Vagina (tissue), 2 donors: ENCODE measurements at regions not wholly inside any gene's neighbourhood (a gene's known extent, or its start where the extent isn't known, plus 50 kb on each side); places are given as distances from the start of the nearest gene placed in this dataset.

Source experiments
- DNase-seq, 2 donors: peaks; one replicate each; pipeline ENCODE4 v3.0.0-alpha.2; 2017; ENCODE audit errors: extremely low spot score in 2 of 2
- H3K27ac ChIP-seq: fragments of 200-600 bp; sonication (generic); one replicate; pipeline ENCODE4 v1.5.1; 2019
- H3K27me3 ChIP-seq: fragments of 200-600 bp; sonication (generic); one replicate; pipeline ENCODE4 v1.5.1; 2019
- H3K36me3 ChIP-seq, 2 donors: fragments of 200-600 bp; sonication (generic); one replicate each; pipeline ENCODE4 v1.5.1; 2017 to 2019
- H3K4me1 ChIP-seq: fragments of 200-600 bp; sonication (generic); one replicate; pipeline ENCODE4 v1.5.1; 2019
- H3K4me3 ChIP-seq, 2 donors: fragments of 200-600 bp; sonication (generic); 1 replicate in 1 of 2; 2 replicates in 1 of 2; pipeline ENCODE4 v1.5.1; 2016 to 2019
- H3K9me3 ChIP-seq: fragments of 200-600 bp; sonication (generic); one replicate; pipeline ENCODE4 v1.5.1; 2019
- POLR2A ChIP-seq, 2 donors: fragments of 450-650 bp; IDR thresholded peaks; one replicate each; pipeline ENCODE4 v1.6.1; 2017; ENCODE audit warnings: antibody characterized with exemption in 2 of 2, mild to moderate bottlenecking in 2 of 2, moderate library complexity in 2 of 2
- POLR2AphosphoS5 ChIP-seq, 2 donors: sonication (generic); formaldehyde crosslinking; IDR thresholded peaks; one replicate each; pipeline ENCODE4 v1.9.0; 2017; ENCODE audit warnings: antibody characterized with exemption in 2 of 2, mild to moderate bottlenecking in 2 of 2, low read depth in 1 of 2; ENCODE audit not compliant: insufficient read depth in 1 of 2
- intact Hi-C: fragments of 100-400 bp; cut with DNase I; formaldehyde crosslinking; loops from one replicate; pipeline ENCODE4 v1.15.1; 2023
- TF ChIP-seq, protein P1 (sequence below), 3 experiments: fragments of 450-650 bp in 2 of 3; fragments of 200-600 bp in 1 of 3; sonication (generic) in 1 of 3; IDR thresholded peaks; one replicate each; pipeline ENCODE4 v1.5.1; 2017 to 2019; ENCODE audit warnings: antibody characterized with exemption in 3 of 3, mild to moderate bottlenecking in 2 of 3, moderate library complexity in 2 of 3

DNA sequence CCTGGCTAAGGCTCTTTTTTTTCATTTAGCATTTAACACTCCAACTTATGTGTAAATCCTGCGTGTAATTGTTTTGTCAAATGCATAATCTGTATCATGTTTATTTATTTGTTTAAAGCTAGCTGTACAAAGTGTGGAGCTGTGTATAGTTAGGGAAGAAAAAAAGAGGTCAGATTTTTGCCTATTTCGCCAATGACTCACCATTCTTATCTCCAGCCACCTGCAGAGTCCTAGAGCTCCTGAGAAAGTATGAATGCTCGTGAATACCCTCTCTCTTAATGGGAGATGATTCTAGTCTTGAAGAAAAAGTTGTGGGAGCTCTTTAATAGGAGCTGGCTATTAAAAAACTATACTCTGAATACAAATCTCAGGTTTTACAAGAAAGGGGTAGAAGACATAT, 778.8 kb upstream of the SLITRK5 start:
- H3K4me1 ChIP-seq, result no peaks in the 10 kb centered on the region
- H3K36me3 ChIP-seq, result no peaks in the 10 kb centered on the region
- intact Hi-C loops, result no loop called here
- H3K4me3 ChIP-seq, result no peak overlapping the region
- no peaks in the 10 kb centered on the region for H3K9me3 ChIP-seq
- TF ChIP-seq POLR2A (IDR thresholded peaks at IDR 0.05), result no peak
- TF ChIP-seq POLR2AphosphoS5 (IDR thresholded peaks at IDR 0.05; ENCODE audit: insufficient read depth in 1 of 2, low read depth in 1 of 2), result no peak
- no peaks in the 10 kb centered on the region for H3K27me3 ChIP-seq
- H3K27ac ChIP-seq, result no peak overlapping the region
- DNase-seq, result no peak

- Histone ChIP-seq H3K4me1 (no peaks in the 10 kb centered on the region), H3K27ac (no peak overlapping the region), H3K27me3 (no peaks in the 10 kb centered on the region), H3K9me3 (no peaks in the 10 kb centered on the region), H3K36me3 (no peaks in the 10 kb centered on the region), H3K4me3 (no peak overlapping the region)
- TF ChIP-seq, protein P1, sequence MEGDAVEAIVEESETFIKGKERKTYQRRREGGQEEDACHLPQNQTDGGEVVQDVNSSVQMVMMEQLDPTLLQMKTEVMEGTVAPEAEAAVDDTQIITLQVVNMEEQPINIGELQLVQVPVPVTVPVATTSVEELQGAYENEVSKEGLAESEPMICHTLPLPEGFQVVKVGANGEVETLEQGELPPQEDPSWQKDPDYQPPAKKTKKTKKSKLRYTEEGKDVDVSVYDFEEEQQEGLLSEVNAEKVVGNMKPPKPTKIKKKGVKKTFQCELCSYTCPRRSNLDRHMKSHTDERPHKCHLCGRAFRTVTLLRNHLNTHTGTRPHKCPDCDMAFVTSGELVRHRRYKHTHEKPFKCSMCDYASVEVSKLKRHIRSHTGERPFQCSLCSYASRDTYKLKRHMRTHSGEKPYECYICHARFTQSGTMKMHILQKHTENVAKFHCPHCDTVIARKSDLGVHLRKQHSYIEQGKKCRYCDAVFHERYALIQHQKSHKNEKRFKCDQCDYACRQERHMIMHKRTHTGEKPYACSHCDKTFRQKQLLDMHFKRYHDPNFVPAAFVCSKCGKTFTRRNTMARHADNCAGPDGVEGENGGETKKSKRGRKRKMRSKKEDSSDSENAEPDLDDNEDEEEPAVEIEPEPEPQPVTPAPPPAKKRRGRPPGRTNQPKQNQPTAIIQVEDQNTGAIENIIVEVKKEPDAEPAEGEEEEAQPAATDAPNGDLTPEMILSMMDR (IDR thresholded peaks at IDR 0.05), result no peak
- no peak for TF ChIP-seq POLR2AphosphoS5 (IDR thresholded peaks at IDR 0.05; ENCODE audit: insufficient read depth in 1 of 2, low read depth in 1 of 2)
- DNase-seq, result no peak
- intact Hi-C loops, result no loop called here
Observed at GRCh38 chr13:86900906-86901305, 770.3 kb upstream of the SLITRK5 start.

DNA sequence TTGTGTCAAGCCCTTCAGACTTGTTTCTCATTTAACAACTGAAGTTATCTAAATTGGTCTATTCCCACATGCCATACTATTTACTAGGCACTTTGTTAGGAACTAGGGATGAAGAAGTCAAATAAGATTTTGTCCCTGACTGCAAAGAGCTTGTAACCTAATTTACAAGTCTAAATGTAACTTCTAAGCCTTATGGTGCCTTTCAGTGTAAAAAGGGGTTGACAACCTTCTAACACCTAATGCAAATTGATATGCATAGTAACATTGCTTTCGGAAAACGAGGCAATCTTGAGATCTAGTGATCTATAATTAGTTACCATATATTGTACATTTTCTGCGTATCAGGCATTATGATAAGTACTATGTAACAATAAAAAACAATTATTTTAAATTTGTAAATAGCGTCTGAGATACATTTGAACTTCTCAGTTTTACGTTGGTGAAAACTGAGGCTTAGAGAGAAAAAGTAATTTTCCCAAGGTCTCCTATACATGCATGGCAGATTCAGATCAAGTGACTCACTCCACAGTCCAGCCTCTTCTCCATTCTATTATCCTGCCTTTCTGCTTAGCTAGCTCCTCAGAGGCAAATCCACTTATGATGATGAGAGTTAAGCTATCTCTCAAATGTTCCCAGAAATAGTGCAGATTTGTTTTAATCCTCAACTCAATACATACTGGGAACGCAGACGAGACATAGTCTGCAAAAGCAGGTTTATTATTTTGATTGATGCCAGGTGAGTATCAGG, 764.9 kb upstream of the SLITRK5 start:
- TF ChIP-seq POLR2AphosphoS5 (IDR thresholded peaks at IDR 0.05; ENCODE audit: insufficient read depth in 1 of 2, low read depth in 1 of 2) (no peak), POLR2A (IDR thresholded peaks at IDR 0.05) (no peak)
- TF ChIP-seq, protein P1 (IDR thresholded peaks at IDR 0.05), result no peak
- Histone ChIP-seq H3K27ac (no peak overlapping the region), H3K4me1 (no peaks in the 10 kb centered on the region), H3K36me3 (no peaks in the 10 kb centered on the region), H3K9me3 (no peaks in the 10 kb centered on the region), H3K27me3 (no peaks in the 10 kb centered on the region), H3K4me3 (no peak overlapping the region)
- intact Hi-C loops, result no loop called here
- DNase-seq, result no peak

DNA sequence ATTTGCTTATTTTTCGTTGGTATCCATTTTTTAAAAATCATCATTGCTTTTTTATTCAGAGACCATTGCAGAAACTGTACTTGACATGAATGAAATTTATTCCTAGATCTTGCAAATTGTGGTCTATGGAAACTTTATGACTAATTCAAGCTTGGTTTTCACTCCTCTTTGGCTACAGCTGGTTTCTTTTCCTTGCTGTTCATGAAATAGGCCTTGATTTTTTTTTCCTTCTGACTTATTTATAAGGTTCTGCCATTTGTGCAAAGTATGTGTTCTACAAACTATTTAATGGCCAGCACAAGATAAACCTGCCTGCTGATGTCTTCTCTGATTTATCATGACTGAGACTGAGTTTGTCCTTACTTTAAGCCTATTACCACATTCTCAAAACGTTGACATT, 764.0 kb upstream of the SLITRK5 start:
- Histone ChIP-seq H3K27ac (no peak overlapping the region), H3K4me1 (no peaks in the 10 kb centered on the region), H3K4me3 (no peak overlapping the region), H3K9me3 (no peaks in the 10 kb centered on the region), H3K27me3 (no peaks in the 10 kb centered on the region), H3K36me3 (no peaks in the 10 kb centered on the region)
- DNase-seq, result no peak
- TF ChIP-seq POLR2AphosphoS5 (IDR thresholded peaks at IDR 0.05; ENCODE audit: insufficient read depth in 1 of 2, low read depth in 1 of 2), result no peak
- no peak for TF ChIP-seq POLR2A (IDR thresholded peaks at IDR 0.05)
- TF ChIP-seq, protein P1 (IDR thresholded peaks at IDR 0.05), result no peak
- intact Hi-C loops, result no loop called here

DNA sequence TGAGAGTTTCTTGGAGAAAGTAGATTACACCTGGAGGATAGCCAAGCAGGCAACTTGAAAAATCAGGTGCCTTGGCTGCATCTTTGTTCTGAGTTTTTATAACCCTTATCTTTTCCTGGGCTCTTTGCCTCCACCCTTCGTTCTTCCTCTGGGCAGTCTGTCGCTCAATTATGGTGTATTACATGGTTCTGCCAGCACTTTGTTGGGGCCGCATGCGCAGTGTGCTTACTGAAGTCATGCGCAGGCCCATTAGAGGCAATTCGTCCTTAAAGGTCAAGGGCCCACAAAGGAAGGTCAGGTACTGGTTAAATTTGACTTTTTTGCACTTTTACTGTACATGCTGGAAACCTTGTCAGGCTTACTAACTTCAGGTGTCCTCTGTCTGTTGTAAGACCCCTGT, 761.9 kb upstream of the SLITRK5 start:
- H3K4me3 ChIP-seq, result no peak overlapping the region
- TF ChIP-seq, protein P1 (IDR thresholded peaks at IDR 0.05), result no peak
- TF ChIP-seq POLR2A (IDR thresholded peaks at IDR 0.05) (no peak), POLR2AphosphoS5 (IDR thresholded peaks at IDR 0.05; ENCODE audit: insufficient read depth in 1 of 2, low read depth in 1 of 2) (no peak)
- H3K9me3 ChIP-seq, result no peaks in the 10 kb centered on the region
- H3K36me3 ChIP-seq, result no peaks in the 10 kb centered on the region
- H3K4me1 ChIP-seq, result no peaks in the 10 kb centered on the region
- no peaks in the 10 kb centered on the region for H3K27me3 ChIP-seq
- DNase-seq, result no peak
- intact Hi-C loops, result no loop called here
- H3K27ac ChIP-seq, result no peak overlapping the region
